Neural progenitor cell (in vitro differentiated cells): ENCODE measurements at regions not wholly inside any gene's neighbourhood (a gene's known extent, or its start where the extent isn't known, plus 50 kb on each side); places are given as distances from the start of the nearest gene placed in this dataset.

ENCODE experiments used
- DNase-seq: peaks from one replicate; pipeline ENCODE4 v3.0.0-alpha.2; 2016; ENCODE audit warnings: low spot score
- H2AFZ ChIP-seq: fragments of 200-600 bp; sonication (generic); replicated peaks from 2 replicates; pipeline ENCODE4 v1.6.1; 2016; ENCODE audit warnings: antibody characterized with exemption
- H3F3A ChIP-seq: fragments of 200-600 bp; sonication (generic); 2 replicates; pipeline ENCODE4 v1.6.1; 2016; ENCODE audit warnings: antibody characterized with exemption, low read depth
- H3K27ac ChIP-seq: fragments of 200-600 bp; sonication (generic); 2 replicates; pipeline ENCODE4 v1.5.1; 2016; ENCODE audit warnings: mild to moderate bottlenecking
- H3K27me3 ChIP-seq: fragments of 200-600 bp; sonication (generic); 2 replicates; pipeline ENCODE4 v1.6.1; 2016; ENCODE audit warnings: mild to moderate bottlenecking, moderate library complexity
- H3K36me3 ChIP-seq: fragments of 200-600 bp; sonication (generic); 2 replicates; pipeline ENCODE4 v1.5.1; 2016
- H3K4me1 ChIP-seq: fragments of 200-600 bp; sonication (generic); 2 replicates; pipeline ENCODE4 v1.6.1; 2016; ENCODE audit warnings: mixed run types
- H3K4me2 ChIP-seq: fragments of 200-600 bp; sonication (generic); 2 replicates; pipeline ENCODE4 v1.6.1; 2016
- H3K4me3 ChIP-seq: fragments of 200-600 bp; sonication (generic); 2 replicates; pipeline ENCODE4 v1.5.1; 2016
- H3K79me2 ChIP-seq: fragments of 200-600 bp; sonication (generic); 2 replicates; pipeline ENCODE4 v1.6.1; 2016; ENCODE audit warnings: low read depth
- H3K9ac ChIP-seq: fragments of 200-600 bp; sonication (generic); 2 replicates; pipeline ENCODE4 v1.6.1; 2016
- H3K9me3 ChIP-seq: fragments of 200-600 bp; sonication (generic); 2 replicates; pipeline ENCODE4 v1.5.1; 2016; ENCODE audit warnings: low read depth
- H4K20me1 ChIP-seq: fragments of 200-600 bp; sonication (generic); 2 replicates; pipeline ENCODE4 v1.6.1; 2016; ENCODE audit warnings: low read depth
- H3K27ac Mint-ChIP-seq: 3 replicates; pipeline ENCODE4 v1.8.0; 2021; ENCODE audit warnings: mixed read lengths
- H3K27me3 Mint-ChIP-seq: 2 replicates; pipeline ENCODE4 v1.8.0; 2022; ENCODE audit warnings: low read depth, mild to moderate bottlenecking, inconsistent platforms, moderate library complexity, mixed read lengths; ENCODE audit not compliant: insufficient read depth
- H3K36me3 Mint-ChIP-seq: 3 replicates; pipeline ENCODE4 v1.8.0; 2021; ENCODE audit warnings: mixed read lengths
- H3K4me1 Mint-ChIP-seq: 3 replicates; pipeline ENCODE4 v1.8.0; 2021; ENCODE audit warnings: mixed read lengths
- H3K4me3 Mint-ChIP-seq: 3 replicates; pipeline ENCODE4 v1.8.0; 2021; ENCODE audit warnings: mild to moderate bottlenecking, moderate library complexity, mixed read lengths
- H3K9me3 Mint-ChIP-seq: 3 replicates; pipeline ENCODE4 v1.8.0; 2020; ENCODE audit warnings: mixed read lengths
- EZH2 ChIP-seq: fragments of 200-600 bp; sonication (generic); IDR thresholded peaks from 2 replicates; pipeline ENCODE4 v1.6.1; 2017; ENCODE audit warnings: antibody characterized with exemption, mild to moderate bottlenecking, moderate library complexity
- EZH2phosphoT487 ChIP-seq: fragments of 200-600 bp; sonication (generic); IDR thresholded peaks from 2 replicates; pipeline ENCODE4 v1.6.1; 2017; ENCODE audit warnings: antibody characterized with exemption
- TF ChIP-seq, protein P1 (sequence below): fragments of 200-600 bp; sonication (generic); IDR thresholded peaks from 2 replicates; pipeline ENCODE4 v1.5.1; 2017; ENCODE audit warnings: antibody characterized with exemption, mild to moderate bottlenecking

DNA sequence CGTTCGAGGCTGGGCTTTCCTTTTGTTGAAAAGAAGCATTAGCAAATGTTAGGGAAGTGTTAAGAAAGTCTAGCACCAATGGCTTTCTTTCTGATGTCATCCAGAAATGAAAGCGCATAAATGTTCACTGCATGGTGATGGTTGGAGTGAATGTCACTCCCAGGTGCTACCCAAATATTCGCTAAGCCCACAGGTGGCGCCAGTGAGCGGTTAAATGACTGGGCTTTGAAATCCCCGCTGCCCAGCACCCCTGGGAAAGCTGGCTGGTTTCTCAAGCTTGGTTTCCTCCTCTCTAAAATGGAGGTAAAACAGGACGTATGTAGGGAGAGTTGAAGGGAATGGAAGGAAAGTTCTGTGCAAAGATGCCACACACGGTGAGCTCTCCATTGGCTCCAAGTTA, 104.4 kb downstream of the IRX5 start:
- H3K4me1 Mint-ChIP-seq: peaks cover 6% of the 10 kb centered on the region
- H3K9ac ChIP-seq: no peak overlapping the region
- no peaks in the 10 kb centered on the region for H3K27me3 ChIP-seq
- H3K9me3 ChIP-seq: no peaks in the 10 kb centered on the region
- peaks cover 1% of the 10 kb centered on the region for H3K9me3 Mint-ChIP-seq
- no peaks in the 10 kb centered on the region for H3K36me3 ChIP-seq
- no peaks in the 10 kb centered on the region for H3F3A ChIP-seq
- H3K4me3 ChIP-seq: no peak overlapping the region
- H4K20me1 ChIP-seq: no peaks in the 10 kb centered on the region
- peak overlapping the region; percentile 30 for H3K27ac Mint-ChIP-seq
- no peaks in the 10 kb centered on the region for H3K79me2 ChIP-seq
- H3K4me1 ChIP-seq: no peaks in the 10 kb centered on the region
- no peak overlapping the region for H3K4me2 ChIP-seq
- peaks cover 5% of the 10 kb centered on the region for H3K27me3 Mint-ChIP-seq
- peak overlapping the region; percentile 78 for H2AFZ ChIP-seq
- H3K36me3 Mint-ChIP-seq: no peaks in the 10 kb centered on the region
- peak; percentile 80 for DNase-seq
- no peak for TF ChIP-seq EZH2phosphoT487
- TF ChIP-seq, protein P1, sequence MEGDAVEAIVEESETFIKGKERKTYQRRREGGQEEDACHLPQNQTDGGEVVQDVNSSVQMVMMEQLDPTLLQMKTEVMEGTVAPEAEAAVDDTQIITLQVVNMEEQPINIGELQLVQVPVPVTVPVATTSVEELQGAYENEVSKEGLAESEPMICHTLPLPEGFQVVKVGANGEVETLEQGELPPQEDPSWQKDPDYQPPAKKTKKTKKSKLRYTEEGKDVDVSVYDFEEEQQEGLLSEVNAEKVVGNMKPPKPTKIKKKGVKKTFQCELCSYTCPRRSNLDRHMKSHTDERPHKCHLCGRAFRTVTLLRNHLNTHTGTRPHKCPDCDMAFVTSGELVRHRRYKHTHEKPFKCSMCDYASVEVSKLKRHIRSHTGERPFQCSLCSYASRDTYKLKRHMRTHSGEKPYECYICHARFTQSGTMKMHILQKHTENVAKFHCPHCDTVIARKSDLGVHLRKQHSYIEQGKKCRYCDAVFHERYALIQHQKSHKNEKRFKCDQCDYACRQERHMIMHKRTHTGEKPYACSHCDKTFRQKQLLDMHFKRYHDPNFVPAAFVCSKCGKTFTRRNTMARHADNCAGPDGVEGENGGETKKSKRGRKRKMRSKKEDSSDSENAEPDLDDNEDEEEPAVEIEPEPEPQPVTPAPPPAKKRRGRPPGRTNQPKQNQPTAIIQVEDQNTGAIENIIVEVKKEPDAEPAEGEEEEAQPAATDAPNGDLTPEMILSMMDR: peak; percentile 79
- no peak overlapping the region for H3K27ac ChIP-seq
- no peak overlapping the region for H3K4me3 Mint-ChIP-seq

DNA sequence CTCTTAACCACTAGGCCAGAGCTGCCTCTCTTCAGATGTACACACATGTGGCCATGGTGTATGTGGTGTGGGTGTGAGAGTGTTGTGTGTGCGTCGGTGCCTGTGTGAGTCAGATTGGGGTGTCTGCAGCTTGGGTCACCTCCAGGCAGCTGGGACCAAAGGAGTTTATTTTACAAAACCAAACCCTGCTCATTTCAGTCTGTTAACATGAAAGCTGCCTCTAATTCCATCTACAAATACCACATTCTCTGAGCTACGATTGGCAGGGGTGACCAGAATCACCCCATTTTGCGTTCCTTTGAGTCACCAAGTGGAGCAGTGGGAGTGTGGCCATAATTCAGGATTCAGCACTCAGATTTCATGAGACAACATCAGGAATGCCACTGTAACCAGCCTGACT, 105.3 kb downstream of the IRX5 start:
- H3K27ac Mint-ChIP-seq: no peak overlapping the region
- H3K36me3 Mint-ChIP-seq: no peaks in the 10 kb centered on the region
- no peak for DNase-seq
- no peak overlapping the region for H2AFZ ChIP-seq
- H3K27me3 ChIP-seq: no peaks in the 10 kb centered on the region
- no peak overlapping the region for H3K4me3 ChIP-seq
- no peak overlapping the region for H3K9ac ChIP-seq
- H3K4me1 Mint-ChIP-seq: peaks cover 6% of the 10 kb centered on the region
- H3K4me1 ChIP-seq: no peaks in the 10 kb centered on the region
- no peaks in the 10 kb centered on the region for H3K36me3 ChIP-seq
- no peak overlapping the region for H3K4me2 ChIP-seq
- H3F3A ChIP-seq: no peaks in the 10 kb centered on the region
- no peaks in the 10 kb centered on the region for H4K20me1 ChIP-seq
- H3K79me2 ChIP-seq: no peaks in the 10 kb centered on the region
- H3K4me3 Mint-ChIP-seq: no peak overlapping the region
- H3K27me3 Mint-ChIP-seq: peaks cover 5% of the 10 kb centered on the region
- no peaks in the 10 kb centered on the region for H3K9me3 Mint-ChIP-seq
- H3K9me3 ChIP-seq: no peaks in the 10 kb centered on the region
- no peak overlapping the region for H3K27ac ChIP-seq
- TF ChIP-seq EZH2 (no peak), EZH2phosphoT487 (no peak)
- TF ChIP-seq, protein P1: no peak

DNA sequence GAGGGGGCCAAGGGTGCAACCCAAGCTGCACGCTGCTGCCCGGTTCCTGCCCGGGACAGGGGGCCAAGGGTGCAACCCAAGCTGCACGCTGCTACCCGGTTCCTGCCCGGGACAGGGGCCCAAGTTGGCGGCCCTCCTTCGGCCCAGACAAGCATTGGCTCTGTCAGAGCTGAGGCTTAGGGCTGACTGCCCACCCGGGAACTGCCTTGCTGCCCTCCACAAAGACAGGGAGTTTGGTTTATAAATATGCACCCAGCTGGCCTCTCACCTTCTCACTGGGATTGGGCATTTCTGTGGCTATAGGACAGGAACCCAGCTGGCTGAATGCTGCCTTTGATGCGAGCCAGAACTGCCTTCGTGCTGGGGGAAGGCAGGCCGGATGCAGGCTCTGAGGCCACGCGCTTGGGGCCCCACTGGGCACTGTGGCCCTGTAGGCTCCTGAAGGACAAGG, 105.7 kb downstream of the IRX5 start:
- Mint-ChIP-seq H3K27ac (no peak overlapping the region), H3K27me3 (peaks cover 5% of the 10 kb centered on the region), H3K9me3 (no peaks in the 10 kb centered on the region), H3K4me3 (no peak overlapping the region), H3K4me1 (peaks cover 6% of the 10 kb centered on the region), H3K36me3 (no peaks in the 10 kb centered on the region)
- H3K9me3 ChIP-seq: no peaks in the 10 kb centered on the region
- no peak overlapping the region for H3K9ac ChIP-seq
- H3K4me1 ChIP-seq: no peaks in the 10 kb centered on the region
- H3K79me2 ChIP-seq: no peaks in the 10 kb centered on the region
- no peak overlapping the region for H2AFZ ChIP-seq
- no peak for DNase-seq
- no peak overlapping the region for H3K27ac ChIP-seq
- no peaks in the 10 kb centered on the region for H3K27me3 ChIP-seq
- no peaks in the 10 kb centered on the region for H3K36me3 ChIP-seq
- TF ChIP-seq, protein P1: no peak
- TF ChIP-seq EZH2phosphoT487: no peak
- TF ChIP-seq EZH2: no peak
- H3K4me3 ChIP-seq: no peak overlapping the region
- H3F3A ChIP-seq: no peaks in the 10 kb centered on the region
- H3K4me2 ChIP-seq: no peak overlapping the region
- H4K20me1 ChIP-seq: no peaks in the 10 kb centered on the region
